GM12865 (cell line): ENCODE measurements at regions not wholly inside any gene's neighbourhood (a gene's known extent, or its start where the extent isn't known, plus 50 kb on each side); places are given as distances from the start of the nearest gene placed in this dataset.

ENCODE experiments used
- DNase-seq: peaks from one replicate; pipeline ENCODE4 v3.0.0; 2010; ENCODE audit warnings: low read depth
- H3K4me3 ChIP-seq: 2 replicates; pipeline ENCODE4 v1.5.1; 2011; ENCODE audit warnings: mild to moderate bottlenecking, low read depth, low read length, control low read depth
- TF ChIP-seq, protein P1 (sequence below): IDR thresholded peaks from 2 replicates; pipeline ENCODE4 v1.5.1; 2011; ENCODE audit warnings: low read length, control low read depth, low read depth, inconsistent platforms; ENCODE audit not compliant: insufficient read depth; ENCODE audit errors: missing control alignments

DNA sequence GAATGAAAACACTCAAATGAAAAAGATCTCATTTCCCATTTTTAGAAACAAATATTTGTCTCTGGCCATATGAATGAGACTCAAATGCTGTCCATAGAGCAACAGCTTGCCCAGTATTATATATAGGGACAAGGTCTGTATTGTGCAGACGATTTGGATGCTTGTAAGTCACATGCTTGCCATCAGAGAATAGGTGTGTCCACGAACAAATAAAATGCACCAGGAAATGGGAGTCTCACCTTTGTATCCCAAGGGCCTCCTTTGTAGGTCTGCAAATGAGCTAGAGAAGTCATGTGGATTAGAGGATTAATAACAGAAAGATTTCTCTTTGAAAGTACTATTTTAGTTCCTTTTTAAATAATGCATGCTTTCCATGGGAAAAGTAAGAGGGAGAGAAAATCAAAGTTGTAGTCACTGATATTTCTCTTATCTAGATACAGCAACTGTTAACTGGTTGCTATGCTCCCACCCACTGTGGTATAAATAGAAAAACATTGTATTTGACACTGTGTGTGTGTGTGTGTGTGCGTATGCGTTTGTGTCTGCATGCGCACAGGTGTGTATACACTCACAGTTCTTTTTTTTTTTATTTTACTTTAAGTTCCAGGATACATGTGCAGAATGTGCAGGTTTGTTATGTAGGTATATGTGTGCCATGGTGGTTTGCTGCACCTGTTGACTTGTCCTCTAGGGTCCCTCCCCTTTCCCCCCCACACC, 383.4 kb upstream of the ARRDC4 start:
- no peak for DNase-seq
- TF ChIP-seq, protein P1, sequence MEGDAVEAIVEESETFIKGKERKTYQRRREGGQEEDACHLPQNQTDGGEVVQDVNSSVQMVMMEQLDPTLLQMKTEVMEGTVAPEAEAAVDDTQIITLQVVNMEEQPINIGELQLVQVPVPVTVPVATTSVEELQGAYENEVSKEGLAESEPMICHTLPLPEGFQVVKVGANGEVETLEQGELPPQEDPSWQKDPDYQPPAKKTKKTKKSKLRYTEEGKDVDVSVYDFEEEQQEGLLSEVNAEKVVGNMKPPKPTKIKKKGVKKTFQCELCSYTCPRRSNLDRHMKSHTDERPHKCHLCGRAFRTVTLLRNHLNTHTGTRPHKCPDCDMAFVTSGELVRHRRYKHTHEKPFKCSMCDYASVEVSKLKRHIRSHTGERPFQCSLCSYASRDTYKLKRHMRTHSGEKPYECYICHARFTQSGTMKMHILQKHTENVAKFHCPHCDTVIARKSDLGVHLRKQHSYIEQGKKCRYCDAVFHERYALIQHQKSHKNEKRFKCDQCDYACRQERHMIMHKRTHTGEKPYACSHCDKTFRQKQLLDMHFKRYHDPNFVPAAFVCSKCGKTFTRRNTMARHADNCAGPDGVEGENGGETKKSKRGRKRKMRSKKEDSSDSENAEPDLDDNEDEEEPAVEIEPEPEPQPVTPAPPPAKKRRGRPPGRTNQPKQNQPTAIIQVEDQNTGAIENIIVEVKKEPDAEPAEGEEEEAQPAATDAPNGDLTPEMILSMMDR = no peak
- H3K4me3 ChIP-seq = no peak overlapping the region

DNA sequence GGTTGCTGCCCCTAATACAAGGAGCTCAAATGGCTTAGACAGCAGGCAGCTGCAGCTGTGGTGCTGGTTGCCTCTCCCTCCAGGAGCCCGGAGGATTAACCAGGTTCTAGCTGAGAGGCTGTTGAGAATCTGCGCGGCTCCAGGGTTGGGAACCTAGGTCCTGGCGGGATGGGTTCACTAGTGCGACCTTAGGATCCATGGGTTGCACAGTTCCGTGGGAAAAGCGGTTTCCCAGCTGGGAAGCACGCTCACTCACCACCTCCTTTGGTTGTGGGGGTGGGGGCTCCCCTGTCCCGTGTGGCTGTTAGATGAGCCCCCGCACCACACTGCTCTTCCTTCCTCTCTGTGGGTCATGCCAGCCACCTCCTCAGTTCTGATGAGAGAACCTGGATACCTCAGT, 375.1 kb upstream of the ARRDC4 start:
- H3K4me3 ChIP-seq = no peak overlapping the region
- no peak for DNase-seq
- TF ChIP-seq, protein P1 = no peak

DNA sequence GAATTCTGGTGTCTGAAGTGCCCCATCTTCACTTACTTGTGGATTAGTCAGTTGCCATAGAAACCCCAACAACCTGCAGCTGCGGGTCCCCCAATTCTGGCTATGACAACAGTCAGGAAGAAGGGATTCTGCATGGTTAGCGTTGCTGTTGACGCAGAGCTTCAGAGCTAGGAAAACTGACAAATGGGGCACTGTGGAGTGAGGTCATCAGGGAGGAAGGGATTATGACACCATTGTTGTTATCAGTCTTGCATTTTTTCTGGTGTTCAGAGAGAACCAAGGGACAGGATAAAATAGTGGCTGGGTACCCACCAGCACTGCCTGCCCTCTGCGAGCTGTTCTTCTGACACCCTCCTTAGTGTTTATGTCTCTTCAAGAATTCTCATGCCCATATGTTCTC, 367.7 kb upstream of the ARRDC4 start:
- H3K4me3 ChIP-seq = no peak overlapping the region
- no peak for DNase-seq
- TF ChIP-seq, protein P1 = no peak

DNA sequence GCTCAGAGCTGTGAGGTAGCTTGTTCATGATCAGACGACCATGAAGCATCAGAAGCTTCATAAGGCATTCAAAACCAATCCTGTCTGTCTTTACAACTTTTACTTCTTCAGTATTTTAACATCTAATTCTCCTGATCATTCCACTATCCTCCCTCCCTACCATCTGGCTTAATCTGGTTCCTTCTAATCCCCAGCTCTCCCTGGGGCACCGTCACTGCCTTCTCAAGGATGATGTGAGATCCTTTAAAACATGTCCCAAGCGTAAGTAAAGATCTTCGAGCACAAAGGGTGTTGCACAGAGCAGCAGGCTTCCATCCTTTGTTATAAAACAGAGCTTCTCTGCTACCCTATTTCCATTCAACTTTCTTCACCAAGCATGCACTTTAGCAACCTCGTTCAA, 362.7 kb upstream of the ARRDC4 start:
- DNase-seq = no peak
- TF ChIP-seq, protein P1 = no peak
- H3K4me3 ChIP-seq = no peak overlapping the region

DNA sequence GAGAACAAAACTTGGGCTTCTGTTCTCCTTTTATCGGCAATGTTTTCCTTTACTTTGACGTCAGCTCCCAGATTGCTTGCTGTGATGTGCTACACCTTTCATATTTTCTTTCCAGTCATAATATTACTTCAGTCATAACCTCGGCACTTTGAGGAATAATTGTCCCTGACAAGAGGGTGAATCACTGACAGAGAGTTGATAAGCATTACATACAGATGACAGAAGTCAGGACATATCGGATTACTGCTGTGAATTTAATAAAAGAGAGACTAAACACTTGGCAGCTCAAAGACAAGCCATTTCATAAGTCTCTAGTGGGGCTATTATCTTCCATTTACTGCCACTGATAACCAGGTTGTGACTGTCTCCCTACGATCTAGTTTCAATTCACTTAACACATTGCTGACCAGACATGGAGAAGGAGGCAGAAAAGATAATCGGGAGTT, 362.1 kb upstream of the ARRDC4 start:
- DNase-seq = no peak
- H3K4me3 ChIP-seq = no peak overlapping the region
- TF ChIP-seq, protein P1 = no peak

DNA sequence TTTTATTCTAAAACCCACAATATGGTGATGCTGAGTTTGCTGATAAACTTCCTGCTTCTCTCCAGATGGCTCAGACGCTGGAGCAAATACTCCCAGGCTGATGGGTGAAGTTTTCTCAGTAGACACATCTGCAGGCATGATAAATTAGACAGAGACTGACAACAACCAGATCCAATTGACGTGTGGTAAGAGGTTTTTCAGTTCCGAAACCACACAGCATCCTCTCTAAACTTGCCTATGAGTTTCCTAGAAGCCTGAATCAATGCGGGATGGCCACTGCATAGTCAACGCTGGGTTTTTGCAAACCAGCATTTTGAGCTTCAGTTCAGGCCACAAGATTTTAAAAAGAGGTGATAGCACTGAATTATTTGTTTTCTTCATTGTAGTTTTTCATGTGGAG, 360.3 kb upstream of the ARRDC4 start:
- DNase-seq = no peak
- TF ChIP-seq, protein P1 = no peak
- H3K4me3 ChIP-seq = no peak overlapping the region

DNA sequence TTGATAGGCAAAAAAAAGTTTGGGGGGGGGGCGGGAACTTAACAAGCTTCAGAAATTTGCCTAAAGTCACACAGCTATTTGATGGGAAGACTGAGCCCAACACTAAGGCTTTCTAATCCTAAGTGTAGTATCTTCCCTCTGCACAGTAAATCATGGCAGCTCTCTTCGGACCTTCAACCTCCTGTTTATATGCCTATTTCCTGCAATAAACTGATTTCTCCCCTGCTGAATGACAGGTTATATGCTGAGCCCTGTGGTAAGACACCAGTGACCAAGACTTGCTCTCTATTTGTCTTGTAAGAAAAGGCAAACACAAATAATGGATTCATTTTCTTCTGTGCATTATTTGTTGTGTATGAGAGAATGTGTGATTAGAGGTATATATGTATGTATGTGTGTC, 355.8 kb upstream of the ARRDC4 start:
- TF ChIP-seq, protein P1 = no peak
- DNase-seq = no peak

More for the DNA sequence above, 355.8 kb upstream of the ARRDC4 start:
- no peak overlapping the region for H3K4me3 ChIP-seq
